ENCODE measurements at regions not wholly inside any gene's neighbourhood (a gene's known extent, or its start where the extent isn't known, plus 50 kb on each side); places are given as distances from the start of the nearest gene placed in this dataset.

DNA sequence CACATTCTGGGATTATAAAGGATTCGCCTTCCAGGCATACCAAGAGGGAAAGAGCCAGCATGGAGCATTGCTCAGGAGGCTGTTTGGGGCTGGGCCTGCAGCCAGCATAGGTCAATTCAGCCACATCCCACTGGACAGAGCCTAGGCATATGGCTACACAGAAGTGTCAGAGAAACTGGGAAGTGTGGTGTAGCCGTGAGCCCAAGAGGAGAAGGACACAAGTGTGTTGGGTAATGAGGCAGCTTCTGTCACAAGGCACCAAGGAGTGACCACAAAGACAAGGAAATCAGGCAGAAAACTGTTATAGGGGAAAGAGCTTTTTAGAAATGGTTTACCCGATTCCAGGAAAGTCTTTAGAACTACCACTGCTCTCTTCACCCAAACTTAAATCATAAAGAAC is 178.6 kb upstream of the TBL1X start:
- Histone ChIP-seq H3K27me3 (replicated peaks in 1 of 7) (peaks cover 0 to 18% (median 0%) of the 10 kb centered on the region in 7 donors), H3K4me3 (no peak overlapping the region), H3K36me3 (no peaks in the 10 kb centered on the region), H3K4me1 (no peaks in the 10 kb centered on the region), H3K27ac (no peak overlapping the region), H3K9me3 (no peaks in the 10 kb centered on the region)
- DNase-seq, result no peak
- 60 to 91% (median 74%) methylated on average over 3 of the region's 3 CpGs for WGBS, 5 donors
- TF ChIP-seq, protein P1, sequence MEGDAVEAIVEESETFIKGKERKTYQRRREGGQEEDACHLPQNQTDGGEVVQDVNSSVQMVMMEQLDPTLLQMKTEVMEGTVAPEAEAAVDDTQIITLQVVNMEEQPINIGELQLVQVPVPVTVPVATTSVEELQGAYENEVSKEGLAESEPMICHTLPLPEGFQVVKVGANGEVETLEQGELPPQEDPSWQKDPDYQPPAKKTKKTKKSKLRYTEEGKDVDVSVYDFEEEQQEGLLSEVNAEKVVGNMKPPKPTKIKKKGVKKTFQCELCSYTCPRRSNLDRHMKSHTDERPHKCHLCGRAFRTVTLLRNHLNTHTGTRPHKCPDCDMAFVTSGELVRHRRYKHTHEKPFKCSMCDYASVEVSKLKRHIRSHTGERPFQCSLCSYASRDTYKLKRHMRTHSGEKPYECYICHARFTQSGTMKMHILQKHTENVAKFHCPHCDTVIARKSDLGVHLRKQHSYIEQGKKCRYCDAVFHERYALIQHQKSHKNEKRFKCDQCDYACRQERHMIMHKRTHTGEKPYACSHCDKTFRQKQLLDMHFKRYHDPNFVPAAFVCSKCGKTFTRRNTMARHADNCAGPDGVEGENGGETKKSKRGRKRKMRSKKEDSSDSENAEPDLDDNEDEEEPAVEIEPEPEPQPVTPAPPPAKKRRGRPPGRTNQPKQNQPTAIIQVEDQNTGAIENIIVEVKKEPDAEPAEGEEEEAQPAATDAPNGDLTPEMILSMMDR (IDR thresholded peaks at IDR 0.05 in 8 of 11, conservative IDR thresholded peaks at IDR 0.05 in 3 of 11), result no peak
- no peak for TF ChIP-seq POLR2AphosphoS5 (IDR thresholded peaks at IDR 0.05)
- no peak for TF ChIP-seq POLR2A (IDR thresholded peaks at IDR 0.05)
- intact Hi-C loops (cut with DNase I; ENCODE audit: low total_unique reads), result no loop called here

DNA sequence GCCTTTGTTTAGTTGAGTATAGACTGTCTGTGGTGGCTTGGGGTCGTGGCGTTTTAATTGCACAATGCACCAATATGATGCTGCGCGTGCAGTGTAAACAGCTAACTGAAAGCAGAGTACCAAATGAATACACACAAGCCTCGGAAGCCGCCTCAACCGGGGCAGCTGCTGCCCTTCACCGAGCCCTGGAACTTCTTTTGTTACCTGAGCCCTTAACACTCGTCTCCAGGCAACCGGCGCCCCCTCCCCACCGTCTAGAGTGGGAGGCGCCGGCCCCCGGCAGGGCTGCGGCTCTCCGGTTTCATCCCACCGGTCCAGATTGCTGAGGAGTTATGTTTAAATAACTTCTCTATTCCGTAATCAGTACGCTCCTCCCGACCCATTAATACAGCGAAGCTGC is 173.2 kb upstream of the TBL1X start:
- H3K4me3 ChIP-seq, result peak overlapping the region in 1 of 8 donors; percentile 23
- WGBS, 5 donors, result 17 to 30% (median 22%) methylated on average over 9 to 22 of the region's 22 CpGs
- DNase-seq, result no peak
- intact Hi-C loops (cut with DNase I; ENCODE audit: low total_unique reads), result no loop called here
- peaks cover 0 to 69% (median 12%) of the 10 kb centered on the region in 7 donors for H3K27me3 ChIP-seq (replicated peaks in 1 of 7)
- no peaks in the 10 kb centered on the region for H3K36me3 ChIP-seq
- H3K4me1 ChIP-seq, result no peaks in the 10 kb centered on the region
- TF ChIP-seq POLR2AphosphoS5 (IDR thresholded peaks at IDR 0.05), result no peak
- no peak for TF ChIP-seq POLR2A (IDR thresholded peaks at IDR 0.05)
- TF ChIP-seq, protein P1 (IDR thresholded peaks at IDR 0.05 in 8 of 11, conservative IDR thresholded peaks at IDR 0.05 in 3 of 11), result no peak
- H3K9me3 ChIP-seq, result no peaks in the 10 kb centered on the region
- H3K27ac ChIP-seq, result no peak overlapping the region

DNA sequence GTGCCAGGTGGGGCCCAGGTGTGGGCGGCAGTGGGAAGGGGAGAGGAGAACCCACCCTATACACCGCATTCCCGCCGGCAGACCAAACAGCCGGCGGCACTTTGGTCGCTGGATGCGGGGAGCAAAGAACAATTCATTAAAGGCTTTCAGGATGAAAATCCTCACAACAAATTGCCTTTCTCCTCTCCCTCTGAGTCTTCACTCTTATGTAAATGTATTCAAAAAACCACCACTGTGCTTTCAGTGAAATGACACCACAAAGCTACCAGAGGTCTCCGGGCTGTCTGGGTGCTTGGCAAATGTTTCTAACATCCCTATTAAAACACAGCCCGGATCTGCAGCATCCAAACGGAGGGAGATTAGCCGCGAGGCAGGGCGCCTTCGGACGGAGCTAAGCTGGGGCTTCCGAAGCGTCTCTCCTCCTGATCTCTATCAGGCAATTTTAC is 171.8 kb upstream of the TBL1X start:
- DNase-seq, result no peak
- intact Hi-C loops (cut with DNase I; ENCODE audit: low total_unique reads), result no loop called here
- Histone ChIP-seq H3K27me3 (replicated peaks in 1 of 7) (peaks cover 0 to 73% (median 12%) of the 10 kb centered on the region in 7 donors), H3K27ac (no peak overlapping the region), H3K4me3 (no peak overlapping the region), H3K36me3 (no peaks in the 10 kb centered on the region), H3K9me3 (no peaks in the 10 kb centered on the region), H3K4me1 (no peaks in the 10 kb centered on the region)
- TF ChIP-seq, protein P1 (IDR thresholded peaks at IDR 0.05 in 8 of 11, conservative IDR thresholded peaks at IDR 0.05 in 3 of 11), result no peak
- TF ChIP-seq POLR2A (IDR thresholded peaks at IDR 0.05) (no peak), POLR2AphosphoS5 (IDR thresholded peaks at IDR 0.05) (no peak)
- 28 to 48% (median 44%) methylated on average over 17 to 18 of the region's 18 CpGs for WGBS, 5 donors

DNA sequence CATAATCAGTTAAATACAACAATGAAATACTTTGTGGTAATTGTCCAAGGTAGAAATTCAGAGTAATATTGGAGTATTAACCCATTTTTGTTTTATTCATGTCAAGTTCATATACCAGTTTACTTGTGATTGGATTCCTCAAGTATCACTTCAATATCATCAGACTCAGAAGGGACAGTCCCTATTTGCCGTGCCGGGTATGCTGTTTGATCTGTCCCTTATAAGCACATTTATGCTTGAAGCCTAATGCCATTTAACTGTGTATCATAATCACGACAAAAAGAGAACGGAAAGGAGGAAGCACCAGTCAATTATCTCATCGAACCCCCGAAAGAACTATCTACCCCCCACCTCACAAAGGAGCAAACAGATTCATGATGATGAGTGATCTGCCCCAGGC is 171.0 kb upstream of the TBL1X start:
- 36 to 56% (median 48%) methylated on average over 6 of the region's 6 CpGs for WGBS, 5 donors
- no peak overlapping the region for H3K27ac ChIP-seq
- DNase-seq, result no peak
- intact Hi-C loops (cut with DNase I; ENCODE audit: low total_unique reads), result no loop called here
- no peak for TF ChIP-seq POLR2AphosphoS5 (IDR thresholded peaks at IDR 0.05)
- no peaks in the 10 kb centered on the region for H3K4me1 ChIP-seq
- H3K9me3 ChIP-seq, result no peaks in the 10 kb centered on the region
- no peaks in the 10 kb centered on the region for H3K36me3 ChIP-seq
- H3K4me3 ChIP-seq, result no peak overlapping the region
- H3K27me3 ChIP-seq (replicated peaks in 1 of 7), result peaks cover 0 to 73% (median 12%) of the 10 kb centered on the region in 7 donors

DNA sequence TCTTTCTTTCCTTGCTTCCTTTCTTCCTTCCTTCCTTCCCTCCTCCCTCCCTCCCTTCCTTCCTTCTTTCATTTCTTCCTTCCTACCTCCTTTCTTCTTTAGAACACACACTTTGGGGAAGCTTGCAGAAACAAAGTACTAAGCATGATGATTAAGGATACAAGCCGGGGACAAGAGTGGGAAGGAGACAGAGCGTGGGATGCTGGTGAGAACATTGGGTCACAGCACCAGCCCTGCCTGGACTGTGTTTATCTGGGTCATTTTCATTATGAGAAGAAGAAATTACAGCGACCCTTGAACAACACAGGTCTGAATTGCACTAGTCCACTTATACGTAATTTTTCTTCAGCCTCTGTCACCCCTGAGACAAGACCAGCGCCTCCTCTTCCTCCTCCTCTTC is 169.3 kb upstream of the TBL1X start:
- intact Hi-C loops (cut with DNase I; ENCODE audit: low total_unique reads), result no loop called here
- WGBS, 5 donors, result 83 to 91% (median 85%) methylated on average over 5 of the region's 5 CpGs
- Histone ChIP-seq H3K9me3 (no peaks in the 10 kb centered on the region), H3K27ac (no peak overlapping the region), H3K36me3 (no peaks in the 10 kb centered on the region), H3K4me1 (no peaks in the 10 kb centered on the region), H3K27me3 (replicated peaks in 1 of 7) (peaks cover 0 to 61% (median 12%) of the 10 kb centered on the region in 7 donors), H3K4me3 (no peak overlapping the region)
- TF ChIP-seq POLR2AphosphoS5 (IDR thresholded peaks at IDR 0.05) (no peak), POLR2A (IDR thresholded peaks at IDR 0.05) (no peak)
- TF ChIP-seq, protein P1 (IDR thresholded peaks at IDR 0.05 in 8 of 11, conservative IDR thresholded peaks at IDR 0.05 in 3 of 11), result no peak
- no peak for DNase-seq
